HepG2 (cell line): ENCODE measurements at regions not wholly inside any gene's neighbourhood (a gene's known extent, or its start where the extent isn't known, plus 50 kb on each side); places are given as distances from the start of the nearest gene placed in this dataset.

Source experiments
- ATAC-seq: fragments of 200-7000 bp; cut with Tn5 transposase; 3 replicates; pipeline ENCODE4 v1.9.1; 2020; ENCODE audit warnings: mild to moderate bottlenecking, moderate library complexity
- BruUV-seq: library from RNA; stranded (reverse); fragments of 400-500 nt; replicated peaks from 2 replicates; lab custom pipeline; 2021; lab: Mats Ljungman, UMichigan
- CTCF ChIA-PET: fragments of 300-600 bp; formaldehyde crosslinking; extraction: SDS; loops from one replicate; lab custom pipeline; 2021; ENCODE audit warnings: low total read pairs, inconsistent platforms, low intra/inter-chr PET ratio; lab: Yijun Ruan, JAX
- POLR2A ChIA-PET: fragments of 350-600 bp; sonication (Branson Sonifier 250); formaldehyde crosslinking; loops from one replicate; lab custom pipeline; 2020; ENCODE audit warnings: antibody characterized with exemption, inconsistent platforms; lab: Yijun Ruan, JAX
- DNase-seq: peaks from one replicate; pipeline ENCODE4 v3.0.0-alpha.2; 2015; ENCODE audit warnings: low spot score
- FAIRE-seq: peaks from 3 replicates; lab custom pipeline; 2011; peaks lifted over from hg19 to GRCh38; lab: Jason Lieb, UNC
- H2AFZ ChIP-seq: one replicate; pipeline ENCODE4 v1.6.1; 2011; ENCODE audit warnings: low read length, inconsistent platforms
- H3K27ac ChIP-seq: fragments of 300-600 bp; 3 replicates; pipeline ENCODE4 v1.8.0; 2011; ENCODE audit warnings: mixed run types, mild to moderate bottlenecking, mixed read lengths, low read length, inconsistent platforms; ENCODE audit not compliant: insufficient read depth; ENCODE audit errors: extremely low read length
- H3K27me3 ChIP-seq, 2 experiments: fragments of 200-600 bp in 1 of 2; 2 replicates in 1 of 2; 3 replicates in 1 of 2; pipeline versions ENCODE4 v1.6.0 to v1.8.0; 2011; ENCODE audit warnings: low read length in 2 of 2, mild to moderate bottlenecking in 2 of 2, moderate library complexity in 2 of 2, inconsistent platforms in 1 of 2; ENCODE audit not compliant: insufficient read depth in 2 of 2, control insufficient read depth in 1 of 2
- H3K36me3 ChIP-seq, 2 experiments: fragments of 200-600 bp in 1 of 2; replicated peaks in 1 of 2; 2 replicates in 1 of 2; 3 replicates in 1 of 2; pipeline versions ENCODE4 v1.5.1 to v1.8.0; 2011; ENCODE audit warnings: low read length in 2 of 2, inconsistent platforms in 1 of 2; ENCODE audit not compliant: insufficient read depth in 2 of 2, control insufficient read depth in 1 of 2
- H3K4me1 ChIP-seq: 2 replicates; pipeline ENCODE4 v1.5.1; 2012; ENCODE audit warnings: low read length, inconsistent platforms; ENCODE audit not compliant: insufficient read depth
- H3K4me2 ChIP-seq: 2 replicates; pipeline ENCODE4 v1.6.0; 2011; ENCODE audit warnings: low read depth, low read length, inconsistent platforms
- H3K4me3 ChIP-seq, 3 experiments: fragments of 200-600 bp in 1 of 3; sonication (generic), shearing (Covaris generic) in 1 of 3; replicated peaks in 1 of 3; 2 replicates each; pipeline ENCODE4 v1.5.1; 2011 to 2016; ENCODE audit warnings: low read length in 3 of 3, inconsistent platforms in 2 of 3, low read depth in 2 of 3, mild to moderate bottlenecking in 2 of 3, control low read depth in 1 of 3, mixed read lengths in 1 of 3; ENCODE audit not compliant: insufficient read depth in 1 of 3
- H3K79me2 ChIP-seq: one replicate; pipeline ENCODE4 v1.6.1; 2011; ENCODE audit warnings: low read length, inconsistent platforms; ENCODE audit not compliant: insufficient read depth
- H3K9ac ChIP-seq: 2 replicates; pipeline ENCODE4 v1.6.0; 2011; ENCODE audit warnings: mild to moderate bottlenecking, low read depth, low read length, inconsistent platforms; ENCODE audit not compliant: insufficient read depth
- H3K9me3 ChIP-seq: 2 replicates; pipeline ENCODE4 v1.5.1; 2012; ENCODE audit warnings: mild to moderate bottlenecking, low read length
- H4K20me1 ChIP-seq: 2 replicates; pipeline ENCODE4 v1.6.0; 2011; ENCODE audit warnings: inconsistent platforms, mild to moderate bottlenecking, low read length, moderate library complexity; ENCODE audit not compliant: insufficient read depth
- EHMT2 ChIP-seq: fragments of 200-600 bp; sonication (generic); IDR thresholded peaks from 2 replicates; pipeline ENCODE4 v1.7.0; 2017; ENCODE audit warnings: antibody characterized with exemption, low read depth, low read length, borderline replicate concordance
- EP300 ChIP-seq, 3 experiments: sonication (generic) in 1 of 3; formaldehyde crosslinking in 1 of 3; IDR thresholded peaks; 2 replicates each; pipeline versions ENCODE4 v1.5.1 to v1.6.1; 2011 to 2020; ENCODE audit warnings: low read depth in 2 of 3, low read length in 2 of 3, borderline replicate concordance in 1 of 3, improper control_type of control experiment in 1 of 3, mild to moderate bottlenecking in 1 of 3, missing genetic modification reagents in 1 of 3, moderate library complexity in 1 of 3
- FOSL1 ChIP-seq: sonication (generic); formaldehyde crosslinking; IDR thresholded peaks from 2 replicates; pipeline ENCODE4 v1.9.0; 2021; ENCODE audit warnings: missing genetic modification reagents, borderline replicate concordance
- FOXO1 ChIP-seq: sonication (generic); formaldehyde crosslinking; IDR thresholded peaks from 2 replicates; pipeline ENCODE4 v1.4.0; 2020; ENCODE audit warnings: missing genetic modification reagents
- GATAD1 ChIP-seq: IDR thresholded peaks from 2 replicates; pipeline ENCODE4 v1.6.1; 2016; ENCODE audit warnings: missing genetic modification reagents, missing compliant biosample characterization
- HDAC6 ChIP-seq: fragments of 200-600 bp; sonication (generic); IDR thresholded peaks from 2 replicates; pipeline ENCODE4 v1.7.0; 2017; ENCODE audit warnings: mild to moderate bottlenecking, antibody characterized with exemption, low read length, low read depth
- KDM1A ChIP-seq: IDR thresholded peaks from 2 replicates; pipeline ENCODE4 v1.6.1; 2016; ENCODE audit warnings: missing compliant biosample characterization
- KDM6A ChIP-seq: IDR thresholded peaks from 2 replicates; pipeline ENCODE4 v1.6.1; 2016; ENCODE audit warnings: low read depth
- KMT2B ChIP-seq: IDR thresholded peaks from 2 replicates; pipeline ENCODE4 v1.6.1; 2016; ENCODE audit warnings: missing genetic modification reagents, missing compliant biosample characterization
- PCBP2 ChIP-seq: fragments of 200-400 bp; formaldehyde crosslinking; optimal IDR thresholded peaks from 2 replicates; pipeline ENCODE3; 2018; ENCODE audit warnings: low read length, low read depth; ENCODE audit not compliant: poor library complexity, severe bottlenecking
- RFX1 ChIP-seq: fragments of 450-650 bp; IDR thresholded peaks from 2 replicates; pipeline ENCODE4 v1.6.1; 2017
- TBX2 ChIP-seq: sonication (generic); formaldehyde crosslinking; IDR thresholded peaks from 2 replicates; pipeline ENCODE4 v1.5.0; 2020; ENCODE audit warnings: missing genetic modification reagents, mild to moderate bottlenecking, borderline replicate concordance
- TBX3 ChIP-seq: fragments of 450-650 bp; IDR thresholded peaks from 2 replicates; pipeline ENCODE4 v1.6.1; 2017; ENCODE audit warnings: antibody characterized with exemption, mild to moderate bottlenecking, inconsistent platforms, borderline replicate concordance
- ZFP36L1 ChIP-seq: sonication (generic); formaldehyde crosslinking; IDR thresholded peaks from 2 replicates; pipeline ENCODE4 v1.8.0; 2022; ENCODE audit warnings: mild to moderate bottlenecking, missing genetic modification reagents, moderate library complexity
- ZNF205 ChIP-seq: IDR thresholded peaks from 2 replicates; pipeline ENCODE4 v1.6.1; 2018; ENCODE audit warnings: missing biosample characterization, missing genetic modification reagents
- ZNF329 ChIP-seq: sonication (generic); formaldehyde crosslinking; IDR thresholded peaks from 2 replicates; pipeline ENCODE4 v1.9.0; 2021; ENCODE audit warnings: low read depth, mild to moderate bottlenecking, missing genetic modification reagents
- ZNF556 ChIP-seq: sonication (generic); formaldehyde crosslinking; IDR thresholded peaks from 2 replicates; pipeline ENCODE4 v1.4.0; 2020; ENCODE audit warnings: mild to moderate bottlenecking, missing genetic modification reagents, borderline replicate concordance
- ZNF816 ChIP-seq: sonication (generic); formaldehyde crosslinking; IDR thresholded peaks from 2 replicates; pipeline ENCODE4 v1.8.0; 2022; ENCODE audit warnings: missing genetic modification reagents, mild to moderate bottlenecking, borderline replicate concordance
- WGBS: methylation state at CpG from one replicate; pipeline ENCODE4 v1.1.6; 2017; ENCODE audit warnings: low lambda C conversion rate; 5-methylcytosine and 5-hydroxymethylcytosine counted together
- in situ Hi-C: cut with HindIII; loops from 2 replicates; pipeline ENCODE4 v1.10.0; 2017; ENCODE audit warnings: low pct_unique_long_range_greater_than_20kb; ENCODE audit not compliant: extremely low pct_ligation_motif_present
- intact Hi-C: fragments of 100-400 bp; cut with micrococcal nuclease; formaldehyde crosslinking; loops from one replicate; pipeline ENCODE4 v1.10.0; 2022; ENCODE audit not compliant: unreplicated experiment
- TF ChIP-seq, protein P1 (sequence below): sonication (generic); formaldehyde crosslinking; IDR thresholded peaks from 2 replicates; pipeline ENCODE4 v1.5.0; 2020; ENCODE audit warnings: missing genetic modification reagents

DNA sequence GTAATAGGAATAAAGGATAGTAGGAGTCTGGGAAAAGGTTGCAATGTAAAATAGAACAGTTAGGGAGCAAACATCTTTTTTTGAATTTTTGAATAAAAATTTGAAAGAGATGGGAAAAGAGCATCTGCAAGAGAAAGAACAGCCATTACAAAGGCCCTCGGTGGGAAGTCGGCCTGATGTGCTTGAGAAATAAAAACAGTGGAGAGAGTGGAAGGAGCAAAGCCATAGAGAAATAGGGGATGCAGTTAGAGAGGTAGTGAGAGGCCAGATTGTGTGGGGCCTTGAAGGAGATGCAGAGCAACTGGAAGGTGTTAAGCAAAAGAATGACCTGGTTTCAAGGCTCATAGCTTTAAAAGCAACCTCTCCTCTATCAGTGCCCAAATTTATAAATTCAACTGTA is 409.8 kb downstream of the RERGL start (continued):
- TF ChIP-seq TBX2: no peak
- no peak for TF ChIP-seq PCBP2
- no peak for TF ChIP-seq FOXO1 (CRISPR knock-in tag)
- TF ChIP-seq, protein P1, sequence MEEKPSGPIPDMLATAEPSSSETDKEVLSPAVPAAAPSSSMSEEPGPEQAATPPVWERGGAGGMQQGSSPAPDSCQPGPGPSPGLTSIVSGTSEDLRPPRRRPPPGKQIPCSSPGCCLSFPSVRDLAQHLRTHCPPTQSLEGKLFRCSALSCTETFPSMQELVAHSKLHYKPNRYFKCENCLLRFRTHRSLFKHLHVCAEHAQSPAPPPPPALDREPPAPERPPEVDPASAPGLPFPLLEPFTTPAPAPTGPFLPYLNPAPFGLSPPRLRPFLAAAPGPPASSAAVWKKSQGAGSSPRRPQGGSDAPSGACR (CRISPR knock-in tag): no peak

DNA sequence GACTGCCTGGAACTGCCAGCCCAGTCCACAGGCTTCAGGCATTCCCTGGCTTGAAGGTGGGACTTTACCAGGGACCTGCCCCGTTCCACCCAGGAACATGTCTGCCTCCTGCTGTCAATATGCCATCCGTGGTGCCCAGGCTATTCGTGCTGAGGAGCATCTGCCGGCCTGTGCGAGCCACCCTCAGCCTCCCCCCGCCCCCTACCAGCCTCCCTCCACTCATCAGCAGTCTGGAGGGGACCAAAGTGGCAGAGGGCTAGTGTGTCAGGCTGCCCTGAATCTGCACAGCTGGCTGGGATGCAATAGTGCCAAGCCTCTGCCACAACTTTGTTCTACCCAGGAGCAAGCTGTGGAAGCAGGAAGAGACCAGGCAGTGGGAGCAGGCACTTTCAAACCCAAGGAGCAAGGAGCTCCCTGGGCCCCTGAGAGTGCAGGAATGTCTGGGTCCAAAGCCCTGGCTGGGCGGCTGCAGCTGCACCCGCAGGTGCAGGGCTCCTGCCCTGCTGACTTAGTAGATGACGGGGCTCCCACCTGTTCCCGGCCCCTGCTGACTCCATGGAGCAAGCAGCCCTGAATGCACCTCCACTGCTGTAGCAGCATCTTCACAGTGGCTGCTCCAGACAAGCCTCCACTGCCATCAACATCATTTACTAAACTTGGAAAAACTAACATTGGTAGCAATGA is 423.2 kb downstream of the RERGL start:
- ChIA-PET POLR2A (no interaction called here), CTCF (no interaction called here)
- H3K27me3 ChIP-seq: no peaks in the 10 kb centered on the region
- no CpG with 5 or more reads among the region's 10 CpGs for WGBS
- no peaks in the 10 kb centered on the region for H3K36me3 ChIP-seq
- intact Hi-C loops (no loop called here), in situ Hi-C loops (no loop called here)
- no peaks in the 10 kb centered on the region for H4K20me1 ChIP-seq
- no peaks in the 10 kb centered on the region for H3K9me3 ChIP-seq
- BruUV-seq: no TSS peak
- H3K4me1 ChIP-seq: no peaks in the 10 kb centered on the region
- DNase-seq (no peak), FAIRE-seq (no peak), ATAC-seq (no peak)
- no peak overlapping the region for H3K9ac ChIP-seq
- no peaks in the 10 kb centered on the region for H3K79me2 ChIP-seq
- TF ChIP-seq ZNF205 (CRISPR knock-in tag): no peak
- TF ChIP-seq EHMT2: no peak
- no peak for TF ChIP-seq FOSL1 (CRISPR knock-in tag)
- TF ChIP-seq GATAD1: no peak
- TF ChIP-seq RFX1: no peak
- no peak for TF ChIP-seq HDAC6
- TF ChIP-seq ZNF816 (CRISPR knock-in tag): no peak
- no peak for TF ChIP-seq ZNF329 (CRISPR knock-in tag)
- no peak for TF ChIP-seq KMT2B (CRISPR knock-in tag)
- no peak for TF ChIP-seq ZNF556 (CRISPR knock-in tag)
- TF ChIP-seq KDM1A (CRISPR knock-in tag): no peak
- TF ChIP-seq TBX3: no peak
- TF ChIP-seq ZFP36L1 (CRISPR knock-in tag): no peak
- no peak for TF ChIP-seq KDM6A (CRISPR knock-in tag)
- no peak for TF ChIP-seq EP300 (IDR thresholded peaks at IDR 0.05; ENCODE audit: low read depth in 2 of 2, low read length in 2 of 2)
- no peak for TF ChIP-seq EP300 (CRISPR knock-in tag; IDR thresholded peaks at IDR 0.05; ENCODE audit: borderline replicate concordance)
- no peak overlapping the region for H3K27ac ChIP-seq
- no peak overlapping the region for H2AFZ ChIP-seq
- no peak overlapping the region for H3K4me3 ChIP-seq
- H3K4me2 ChIP-seq: no peak overlapping the region
